ENCODE measurements at regions not wholly inside any gene's neighbourhood (a gene's known extent, or its start where the extent isn't known, plus 50 kb on each side); places are given as distances from the start of the nearest gene placed in this dataset.

GRCh38 chr6:91317247-91317835 lies 730.5 kb upstream of the MAP3K7 start:
- H3K27ac ChIP-seq, result no peak overlapping the region
- no TSS peak for BruUV-seq (replicated peaks)

GRCh38 chr6:91310178-91310577 lies 723.3 kb upstream of the MAP3K7 start:
- Histone ChIP-seq H3F3A (ENCODE audit: insufficient read depth, low read depth) (no peaks in the 10 kb centered on the region), H3K4me1 (replicated peaks; ENCODE audit: insufficient read depth) (no peaks in the 10 kb centered on the region), H3K27ac (no peak overlapping the region), H3K79me2 (ENCODE audit: low read depth) (no peaks in the 10 kb centered on the region), H2AFZ (no peak overlapping the region), H3K9me3 (ENCODE audit: insufficient read depth, low read depth) (no peaks in the 10 kb centered on the region), H3K27me3 (ENCODE audit: insufficient read depth, low read depth) (no peaks in the 10 kb centered on the region), H4K20me1 (ENCODE audit: insufficient read depth) (no peaks in the 10 kb centered on the region), H3K9me2 (ENCODE audit: insufficient read depth) (no peaks in the 10 kb centered on the region), H3K4me2 (no peak overlapping the region), H3K36me3 (ENCODE audit: low read depth) (no peaks in the 10 kb centered on the region), H3K4me3 (no peak overlapping the region)
- no TSS peak for BruUV-seq (replicated peaks)
- CTCF ChIA-PET, result no interaction called here
- intact Hi-C loops (cut with micrococcal nuclease; ENCODE audit: unreplicated experiment), result no loop called here
- POLR2A ChIA-PET (ENCODE audit: unreplicated experiment), result no interaction called here
- no peak for DNase-seq
- TF ChIP-seq EZH2 (IDR thresholded peaks at IDR 0.05; ENCODE audit: low read depth) (no peak), CTCF (conservative IDR thresholded peaks at IDR 0.05) (no peak)

More at GRCh38 chr6:91317247-91317835, 730.5 kb upstream of the MAP3K7 start:
- H3F3A ChIP-seq (ENCODE audit: insufficient read depth, low read depth), result no peaks in the 10 kb centered on the region
- no peak for DNase-seq
- intact Hi-C loops (cut with micrococcal nuclease; ENCODE audit: unreplicated experiment), result no loop called here
- no peak overlapping the region for H2AFZ ChIP-seq
- CTCF ChIA-PET, result interaction anchor here (0.6 kb wide), 1 partner anchor 973 kb away, joined by 3 read pairs; no protein-coding TSS in a partner anchor
- no peak overlapping the region for H3K4me3 ChIP-seq
- H3K4me1 ChIP-seq (replicated peaks; ENCODE audit: insufficient read depth), result no peaks in the 10 kb centered on the region
- H3K79me2 ChIP-seq (ENCODE audit: low read depth), result no peaks in the 10 kb centered on the region
- TF ChIP-seq EZH2 (IDR thresholded peaks at IDR 0.05; ENCODE audit: low read depth) (no peak), CTCF (conservative IDR thresholded peaks at IDR 0.05) (no peak)
- no peaks in the 10 kb centered on the region for H3K9me3 ChIP-seq (ENCODE audit: insufficient read depth, low read depth)
- no peaks in the 10 kb centered on the region for H3K27me3 ChIP-seq (ENCODE audit: insufficient read depth, low read depth)
- no peaks in the 10 kb centered on the region for H3K36me3 ChIP-seq (ENCODE audit: low read depth)
- H3K4me2 ChIP-seq, result no peak overlapping the region
- POLR2A ChIA-PET (ENCODE audit: unreplicated experiment), result no interaction called here
- no peaks in the 10 kb centered on the region for H3K9me2 ChIP-seq (ENCODE audit: insufficient read depth)
- no peaks in the 10 kb centered on the region for H4K20me1 ChIP-seq (ENCODE audit: insufficient read depth)

GRCh38 chr6:91305755-91306154 lies 718.9 kb upstream of the MAP3K7 start:
- no peaks in the 10 kb centered on the region for H3F3A ChIP-seq (ENCODE audit: insufficient read depth, low read depth)
- no peaks in the 10 kb centered on the region for H4K20me1 ChIP-seq (ENCODE audit: insufficient read depth)
- H3K27ac ChIP-seq, result no peak overlapping the region
- H2AFZ ChIP-seq, result no peak overlapping the region
- CTCF ChIA-PET, result no interaction called here
- DNase-seq, result no peak
- H3K79me2 ChIP-seq (ENCODE audit: low read depth), result no peaks in the 10 kb centered on the region
- intact Hi-C loops (cut with micrococcal nuclease; ENCODE audit: unreplicated experiment), result no loop called here
- no peaks in the 10 kb centered on the region for H3K27me3 ChIP-seq (ENCODE audit: insufficient read depth, low read depth)
- POLR2A ChIA-PET (ENCODE audit: unreplicated experiment), result interaction anchor here (0.6 kb wide), 1 partner anchor 94 kb away, joined by 9 read pairs; no protein-coding TSS in a partner anchor
- H3K36me3 ChIP-seq (ENCODE audit: low read depth), result no peaks in the 10 kb centered on the region
- no peaks in the 10 kb centered on the region for H3K9me3 ChIP-seq (ENCODE audit: insufficient read depth, low read depth)
- no peak overlapping the region for H3K4me2 ChIP-seq
- TF ChIP-seq CTCF (conservative IDR thresholded peaks at IDR 0.05) (no peak), EZH2 (IDR thresholded peaks at IDR 0.05; ENCODE audit: low read depth) (no peak)
- no peaks in the 10 kb centered on the region for H3K9me2 ChIP-seq (ENCODE audit: insufficient read depth)
- BruUV-seq (replicated peaks), result no TSS peak
- H3K4me1 ChIP-seq (replicated peaks; ENCODE audit: insufficient read depth), result no peaks in the 10 kb centered on the region
- H3K4me3 ChIP-seq, result no peak overlapping the region
